ENCODE measurements at regions not wholly inside any gene's neighbourhood (a gene's known extent, or its start where the extent isn't known, plus 50 kb on each side); places are given as distances from the start of the nearest gene placed in this dataset.
"Not testable (repeated sequence)": the region's sequence is repeated elsewhere in the genome, so short reads cannot be mapped to it uniquely, and the experiment has no call there.

DNA sequence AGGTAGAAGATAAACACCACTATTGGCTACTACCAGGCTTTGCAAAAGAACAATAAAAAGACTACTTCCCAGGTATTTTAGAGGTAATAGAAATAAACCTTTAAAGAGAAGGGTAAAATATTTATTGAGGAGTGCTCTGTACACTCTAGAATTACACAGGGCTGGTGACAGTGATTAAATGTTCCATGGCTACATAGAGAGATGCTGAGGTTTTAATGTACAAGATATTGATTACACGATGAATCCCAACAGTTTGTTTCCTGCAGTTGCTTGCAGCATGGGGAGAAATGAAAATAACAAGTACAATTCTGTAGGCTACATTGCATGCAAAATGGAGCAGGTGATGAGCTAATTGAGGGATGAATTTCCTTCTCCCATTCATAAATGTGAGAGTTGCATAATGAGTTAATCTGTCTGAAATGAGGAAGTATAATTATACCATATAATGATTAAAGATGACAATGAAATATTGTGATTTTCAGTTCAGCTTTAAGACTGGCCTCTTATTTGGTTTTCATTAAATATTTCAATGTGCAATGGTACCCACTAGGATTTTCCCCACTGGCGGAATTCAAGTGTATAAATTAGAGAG is 266.1 kb downstream of the SOCS6 start:
- DNase-seq (ENCODE audit: low spot score), result no peak
- TF ChIP-seq, protein P1, sequence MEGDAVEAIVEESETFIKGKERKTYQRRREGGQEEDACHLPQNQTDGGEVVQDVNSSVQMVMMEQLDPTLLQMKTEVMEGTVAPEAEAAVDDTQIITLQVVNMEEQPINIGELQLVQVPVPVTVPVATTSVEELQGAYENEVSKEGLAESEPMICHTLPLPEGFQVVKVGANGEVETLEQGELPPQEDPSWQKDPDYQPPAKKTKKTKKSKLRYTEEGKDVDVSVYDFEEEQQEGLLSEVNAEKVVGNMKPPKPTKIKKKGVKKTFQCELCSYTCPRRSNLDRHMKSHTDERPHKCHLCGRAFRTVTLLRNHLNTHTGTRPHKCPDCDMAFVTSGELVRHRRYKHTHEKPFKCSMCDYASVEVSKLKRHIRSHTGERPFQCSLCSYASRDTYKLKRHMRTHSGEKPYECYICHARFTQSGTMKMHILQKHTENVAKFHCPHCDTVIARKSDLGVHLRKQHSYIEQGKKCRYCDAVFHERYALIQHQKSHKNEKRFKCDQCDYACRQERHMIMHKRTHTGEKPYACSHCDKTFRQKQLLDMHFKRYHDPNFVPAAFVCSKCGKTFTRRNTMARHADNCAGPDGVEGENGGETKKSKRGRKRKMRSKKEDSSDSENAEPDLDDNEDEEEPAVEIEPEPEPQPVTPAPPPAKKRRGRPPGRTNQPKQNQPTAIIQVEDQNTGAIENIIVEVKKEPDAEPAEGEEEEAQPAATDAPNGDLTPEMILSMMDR (conservative IDR thresholded peaks at IDR 0.05; ENCODE audit: low read depth), result no peak
- H3K27ac ChIP-seq, result no peak overlapping the region
- POLR2A ChIA-PET (ENCODE audit: low non-redundant PET), result no interaction called here
- CTCF ChIA-PET, result no interaction called here

DNA sequence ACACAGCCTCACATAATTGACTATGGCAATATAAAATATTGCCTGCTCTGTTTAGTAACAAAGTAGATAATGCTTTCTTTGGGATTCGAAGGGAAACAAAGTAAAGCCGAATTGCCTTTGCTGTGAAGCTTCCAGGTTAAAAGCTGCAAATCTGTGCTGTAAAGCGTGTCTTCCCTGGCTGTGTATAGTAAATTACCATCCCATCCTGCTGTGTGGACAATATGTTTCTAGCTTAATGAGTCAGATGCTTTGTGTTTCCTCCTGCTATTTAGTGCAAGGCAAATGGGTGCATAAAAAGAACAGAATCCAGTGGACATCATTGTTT is 265.1 kb downstream of the SOCS6 start:
- CTCF ChIA-PET, result no interaction called here
- no peak for DNase-seq (ENCODE audit: low spot score)
- H3K27ac ChIP-seq, result no peak overlapping the region
- POLR2A ChIA-PET (ENCODE audit: low non-redundant PET), result no interaction called here
- TF ChIP-seq, protein P1 (conservative IDR thresholded peaks at IDR 0.05; ENCODE audit: low read depth), result no peak

DNA sequence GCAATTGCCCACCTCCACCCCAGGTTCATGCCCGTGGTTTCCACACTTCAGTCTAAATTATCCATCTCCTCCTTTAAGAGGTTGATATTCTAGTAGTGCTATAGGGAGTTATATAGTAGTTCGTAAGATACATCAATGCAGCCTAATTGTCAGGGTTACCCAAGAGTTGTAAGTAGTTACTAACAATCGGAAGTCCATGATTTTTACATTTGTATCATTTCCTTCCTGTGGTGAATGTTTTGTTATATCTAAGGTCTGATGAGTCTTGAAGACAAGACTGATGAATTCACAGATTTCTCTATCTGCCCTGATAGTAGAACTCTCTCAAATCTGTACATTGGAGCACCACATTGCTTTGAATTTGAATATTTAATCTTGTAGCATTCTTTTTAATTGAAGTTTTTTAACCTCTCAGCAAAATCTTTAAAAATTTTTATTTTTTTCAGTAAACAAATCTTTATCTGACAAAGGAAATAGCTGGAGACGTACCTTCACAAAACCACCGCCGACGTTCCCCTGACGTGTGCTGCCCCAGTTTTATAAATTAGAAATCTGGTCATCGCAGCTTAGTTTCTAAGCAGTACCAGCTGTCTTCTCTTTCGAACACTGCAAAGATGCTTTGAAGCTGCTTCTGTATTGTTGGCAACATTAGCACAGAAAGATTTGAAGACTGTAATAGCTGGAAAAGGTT is 264.5 kb downstream of the SOCS6 start:
- H3K27ac ChIP-seq, result no peak overlapping the region
- CTCF ChIA-PET, result no interaction called here
- TF ChIP-seq, protein P1 (conservative IDR thresholded peaks at IDR 0.05; ENCODE audit: low read depth), result no peak
- POLR2A ChIA-PET (ENCODE audit: low non-redundant PET), result no interaction called here
- DNase-seq (ENCODE audit: low spot score), result no peak

DNA sequence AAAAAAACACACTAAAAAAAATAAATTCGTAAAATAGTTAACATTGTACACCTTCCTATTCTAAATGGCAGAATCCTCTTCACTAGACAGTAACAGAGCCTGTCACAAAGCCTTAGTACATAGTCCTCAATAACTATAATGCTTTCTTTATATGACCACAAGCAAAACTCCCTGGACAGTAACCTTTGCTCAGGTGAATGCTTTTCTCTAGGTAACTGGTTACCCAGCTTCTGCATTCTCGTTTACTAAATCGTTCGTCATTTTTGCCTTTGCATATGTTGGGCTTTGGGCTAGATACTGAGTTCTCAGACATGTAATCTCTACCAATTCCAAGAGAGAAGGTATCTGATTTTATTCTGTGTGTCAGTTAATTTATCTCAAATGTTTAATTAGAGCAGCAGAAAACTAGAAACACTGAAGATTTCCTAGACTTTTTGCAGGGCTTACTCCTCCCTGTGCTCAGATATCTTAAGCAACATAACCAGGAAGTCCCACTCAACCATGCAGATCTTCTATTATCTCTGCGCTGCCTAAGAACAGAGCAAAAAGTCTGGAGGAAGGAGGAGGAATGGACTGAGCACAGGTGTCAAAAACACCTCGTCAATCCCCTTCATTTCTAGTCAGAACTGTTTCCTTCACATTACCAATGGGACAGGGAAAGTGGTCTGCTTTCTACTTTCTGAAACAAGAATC is 247.7 kb downstream of the SOCS6 start:
- ChIA-PET POLR2A (ENCODE audit: low non-redundant PET) (no interaction called here), CTCF (interaction anchor here (0.6 kb wide), 1 partner anchor 289 kb away, joined by 3 read pairs; no protein-coding TSS in a partner anchor)
- no peak for DNase-seq (ENCODE audit: low spot score)
- no peak overlapping the region for H3K27ac ChIP-seq
- TF ChIP-seq, protein P1 (conservative IDR thresholded peaks at IDR 0.05; ENCODE audit: low read depth), result no peak

DNA sequence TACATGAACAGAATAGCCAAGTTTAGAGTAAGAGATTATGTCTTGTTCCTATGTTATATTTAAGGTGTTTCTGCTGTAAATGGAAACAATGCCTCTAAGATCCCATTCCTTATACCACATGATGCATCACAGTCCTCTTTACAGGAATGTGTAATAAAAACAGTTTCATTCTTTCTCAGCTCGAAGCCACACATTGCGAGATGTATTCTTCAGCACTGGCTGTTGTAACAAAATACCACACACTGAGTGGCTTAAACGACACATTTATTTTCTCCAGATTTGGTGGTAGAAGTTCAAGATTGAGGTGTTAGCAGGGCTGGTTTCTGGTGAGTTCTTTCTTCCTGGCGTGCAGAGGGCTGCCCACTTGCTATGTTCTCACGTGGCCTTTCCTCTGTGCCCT is 246.2 kb downstream of the SOCS6 start:
- POLR2A ChIA-PET (ENCODE audit: low non-redundant PET), result no interaction called here
- DNase-seq (ENCODE audit: low spot score), result no peak
- CTCF ChIA-PET, result no interaction called here
- no peak overlapping the region for H3K27ac ChIP-seq
- TF ChIP-seq, protein P1 (conservative IDR thresholded peaks at IDR 0.05; ENCODE audit: low read depth), result no peak

DNA sequence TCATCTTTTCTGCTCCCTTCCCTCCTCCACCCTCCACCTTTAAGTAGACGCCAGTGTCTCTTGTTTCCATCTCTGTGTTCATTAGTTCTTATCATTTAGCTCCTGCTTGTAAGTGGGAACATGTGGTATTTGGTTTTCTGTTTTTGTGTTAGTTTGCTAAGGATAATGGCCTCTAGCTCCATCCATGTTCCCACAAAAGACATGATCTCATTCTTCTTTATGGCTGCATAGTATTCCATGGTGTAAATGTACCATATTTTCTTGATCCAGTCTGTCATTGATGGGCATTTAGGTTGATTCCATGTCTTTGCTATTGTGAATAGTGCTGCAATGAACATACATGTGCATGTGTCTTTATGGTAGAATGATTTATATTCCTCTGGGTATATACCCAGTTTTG is 236.5 kb downstream of the SOCS6 start:
- POLR2A ChIA-PET (ENCODE audit: low non-redundant PET); DNase-seq (ENCODE audit: low spot score); H3K27ac ChIP-seq; CTCF ChIA-PET: not testable (repeated sequence)

DNA sequence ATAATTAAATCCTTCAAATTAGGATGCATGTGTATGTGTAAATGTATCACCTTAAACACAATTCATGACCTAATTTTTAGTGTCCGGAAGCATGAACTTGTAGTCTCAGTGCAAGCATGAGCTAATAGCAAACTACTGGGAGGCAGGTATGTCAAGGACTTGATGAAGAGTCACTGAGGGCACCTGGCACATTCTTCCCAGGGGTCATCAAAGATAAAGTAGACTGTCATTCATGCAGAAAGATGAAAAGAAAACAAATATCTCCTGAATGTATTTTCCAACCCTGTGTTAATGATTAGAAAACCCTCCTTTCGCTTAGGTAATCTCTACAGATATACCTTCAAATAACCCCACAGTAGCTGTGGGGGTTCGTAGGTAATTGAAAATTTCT is 234.9 kb downstream of the SOCS6 start:
- POLR2A ChIA-PET (ENCODE audit: low non-redundant PET), result no interaction called here

More for the DNA sequence above, 234.9 kb downstream of the SOCS6 start:
- DNase-seq (ENCODE audit: low spot score), result no peak
- H3K27ac ChIP-seq, result no peak overlapping the region
- TF ChIP-seq, protein P1 (conservative IDR thresholded peaks at IDR 0.05; ENCODE audit: low read depth), result no peak
- CTCF ChIA-PET, result no interaction called here
